ENCODE measurements at regions not wholly inside any gene's neighbourhood (a gene's known extent, or its start where the extent isn't known, plus 50 kb on each side); places are given as distances from the start of the nearest gene placed in this dataset.

- ChIA-PET POLR2A (no interaction called here), CTCF (no interaction called here)
- Histone ChIP-seq H3K36me3 (ENCODE audit: control insufficient read depth in 2 of 2, insufficient read depth in 1 of 2, low read length in 2 of 2) (no peaks in the 10 kb centered on the region), H3K27ac (ENCODE audit: extremely low read depth, low read depth, low read length) (no peak overlapping the region), H3K9me3 (ENCODE audit: control insufficient read depth, insufficient read depth, low read depth, low read length) (no peaks in the 10 kb centered on the region), H3K4me1 (ENCODE audit: control insufficient read depth, insufficient read depth, low read length) (no peaks in the 10 kb centered on the region), H3K4me3 (ENCODE audit: low read depth, low read length) (no peak overlapping the region)
- TF ChIP-seq ZNF416 (tag by site-specific recombination; IDR thresholded peaks at IDR 0.05) (no peak), ZNF530 (tag by site-specific recombination; IDR thresholded peaks at IDR 0.05; ENCODE audit: low read depth) (no peak), ZSCAN5A (tag by site-specific recombination; IDR thresholded peaks at IDR 0.05) (no peak), YY2 (tag by site-specific recombination; IDR thresholded peaks at IDR 0.05) (no peak), BCL11B (tag by site-specific recombination; IDR thresholded peaks at IDR 0.05; ENCODE audit: low read depth) (no peak), PBX3 (CRISPR knock-in tag; IDR thresholded peaks at IDR 0.05) (no peak), ZSCAN4 (tag by site-specific recombination; IDR thresholded peaks at IDR 0.05) (no peak), HOXD13 (CRISPR knock-in tag; IDR thresholded peaks at IDR 0.05; ENCODE audit: borderline replicate concordance) (no peak), ZNF623 (tag by site-specific recombination; IDR thresholded peaks at IDR 0.05) (no peak), ZNF121 (tag by site-specific recombination; IDR thresholded peaks at IDR 0.05) (no peak), ZFP37 (tag by site-specific recombination; IDR thresholded peaks at IDR 0.05) (no peak), ZNF521 (tag by site-specific recombination; IDR thresholded peaks at IDR 0.05) (no peak), ZNF10 (tag by site-specific recombination; IDR thresholded peaks at IDR 0.05) (no peak), ZNF518A (tag by site-specific recombination; conservative IDR thresholded peaks at IDR 0.05; ENCODE audit: low read depth) (no peak), MZF1 (tag by site-specific recombination; IDR thresholded peaks at IDR 0.05; ENCODE audit: borderline replicate concordance) (no peak), GLIS2 (tag by site-specific recombination; IDR thresholded peaks at IDR 0.05) (no peak)
Observed at GRCh38 chr11:30710221-30710620, 124.1 kb upstream of the MPPED2 start.

- POLR2A ChIA-PET, result no interaction called here
- CTCF ChIA-PET, result interaction anchor here (1.0 kb wide), 1 partner anchor 565 kb away, joined by 3 read pairs; no protein-coding TSS in a partner anchor
- H3K36me3 ChIP-seq (ENCODE audit: control insufficient read depth in 2 of 2, insufficient read depth in 1 of 2, low read length in 2 of 2), result no peaks in the 10 kb centered on the region
Observed at GRCh38 chr11:30707110-30707509, 121.0 kb upstream of the MPPED2 start.

More at GRCh38 chr11:30707110-30707509, 121.0 kb upstream of the MPPED2 start:
- no peak overlapping the region for H3K27ac ChIP-seq (ENCODE audit: extremely low read depth, low read depth, low read length)
- no peak for TF ChIP-seq ZNF350 (tag by site-specific recombination; IDR thresholded peaks at IDR 0.05)
- no peak for TF ChIP-seq ZNF585B (tag by site-specific recombination; IDR thresholded peaks at IDR 0.05)
- TF ChIP-seq ZNF639 (tag by site-specific recombination; IDR thresholded peaks at IDR 0.05), result no peak
- TF ChIP-seq ZSCAN5A (tag by site-specific recombination; IDR thresholded peaks at IDR 0.05), result no peak
- TF ChIP-seq SCRT1 (tag by site-specific recombination; IDR thresholded peaks at IDR 0.05; ENCODE audit: borderline replicate concordance), result no peak
- TF ChIP-seq ZNF114 (tag by site-specific recombination; IDR thresholded peaks at IDR 0.05), result no peak
- H3K9me3 ChIP-seq (ENCODE audit: control insufficient read depth, insufficient read depth, low read depth, low read length), result no peaks in the 10 kb centered on the region
- H3K4me1 ChIP-seq (ENCODE audit: control insufficient read depth, insufficient read depth, low read length), result no peaks in the 10 kb centered on the region
- H3K4me3 ChIP-seq (ENCODE audit: low read depth, low read length), result no peak overlapping the region

Measured in HEK293 (cell line).